Activated CD4-positive, alpha-beta T cell treated with anti-CD3 and anti-CD28 coated beads, Interleukin-2, amount 50 U/mL, for 1 hour (primary cell): ENCODE measurements at regions not wholly inside any gene's neighbourhood (a gene's known extent, or its start where the extent isn't known, plus 50 kb on each side); places are given as distances from the start of the nearest gene placed in this dataset.

ENCODE experiments used
- DNase-seq: peaks from one replicate; pipeline ENCODE4 v3.0.0-alpha.2; 2020

- no peak for DNase-seq
Observed at GRCh38 chr2:219692521-219692920, 65.1 kb downstream of the SLC4A3 start.

GRCh38 chr2:219695145-219695709 lies 67.8 kb downstream of the SLC4A3 start:
- DNase-seq: no peak

DNA sequence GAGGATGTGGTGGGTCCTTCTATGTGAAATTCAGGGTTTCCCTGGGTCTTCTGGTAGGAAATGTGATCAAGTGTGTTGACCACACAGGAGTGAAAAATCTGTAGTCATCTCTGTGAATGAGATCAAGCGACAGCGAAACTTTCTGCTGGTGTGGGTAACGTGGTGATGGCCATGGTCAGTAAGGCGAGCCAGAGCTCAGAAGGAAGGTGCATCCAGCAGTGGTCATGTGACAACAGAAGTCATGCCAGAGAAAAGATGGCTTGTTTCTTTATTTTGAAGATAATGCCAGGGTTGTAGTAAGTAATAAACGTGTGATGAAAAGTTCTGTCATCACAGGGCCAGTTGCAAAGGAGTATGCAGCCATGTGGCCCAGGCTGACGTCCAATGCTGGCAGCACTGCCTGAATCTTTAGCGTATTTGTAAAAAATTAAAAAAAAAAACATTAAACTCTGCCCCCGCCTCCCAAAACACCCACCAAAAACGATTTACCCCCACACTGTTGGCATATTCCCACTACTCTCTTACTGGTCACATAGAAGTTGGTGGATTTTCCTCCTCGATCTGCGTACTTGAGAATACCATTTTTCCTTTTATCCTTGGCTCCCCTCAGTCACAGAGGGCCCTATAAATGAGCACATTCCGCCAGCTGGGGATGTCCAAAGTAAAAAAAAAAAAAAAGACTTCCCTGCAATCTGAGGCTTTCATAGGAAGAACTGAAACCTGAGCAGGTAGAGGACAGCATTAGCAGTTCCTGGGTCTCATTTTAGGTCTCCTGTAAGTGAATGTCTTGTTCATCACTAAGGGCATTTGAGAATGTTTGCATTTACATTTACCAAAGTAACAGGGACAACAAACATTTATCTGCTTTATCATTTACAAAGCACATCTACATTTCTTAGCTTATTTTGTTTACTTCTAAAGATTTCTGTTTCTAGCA lies 70.6 kb downstream of the SLC4A3 start:
- DNase-seq: no peak

DNA sequence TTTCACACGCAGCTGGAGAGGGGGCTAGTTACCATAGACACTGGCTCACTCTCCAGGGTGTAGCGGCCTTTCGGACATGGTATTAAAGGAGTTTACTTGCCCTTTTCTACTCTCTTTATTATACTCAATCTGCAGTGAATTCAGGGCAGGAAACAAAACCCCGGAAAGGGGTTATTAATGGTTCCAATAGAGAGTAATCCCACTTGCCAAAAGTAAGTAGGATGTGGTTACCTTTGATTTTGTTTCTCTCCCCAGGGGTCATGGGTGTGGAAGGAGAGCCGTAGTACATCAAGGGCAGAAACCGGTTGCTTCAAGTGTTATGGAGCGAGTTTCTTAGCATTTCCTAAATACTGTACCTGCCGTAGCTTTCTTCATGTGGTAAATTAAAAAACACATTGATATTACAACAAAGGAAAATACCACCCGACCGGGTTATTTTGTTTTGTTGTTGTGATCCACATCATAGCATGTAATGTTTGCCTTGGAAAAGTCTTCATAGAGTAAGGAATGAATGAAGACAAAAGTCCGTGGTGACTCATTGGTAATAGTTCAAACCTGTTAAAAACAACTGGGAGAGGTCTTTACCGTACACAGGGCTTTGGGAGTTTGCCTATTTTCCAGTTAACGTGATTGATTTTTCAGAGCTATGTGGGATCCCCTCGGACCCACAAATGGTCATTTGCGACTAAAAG lies 71.5 kb downstream of the SLC4A3 start:
- DNase-seq: no peak

DNA sequence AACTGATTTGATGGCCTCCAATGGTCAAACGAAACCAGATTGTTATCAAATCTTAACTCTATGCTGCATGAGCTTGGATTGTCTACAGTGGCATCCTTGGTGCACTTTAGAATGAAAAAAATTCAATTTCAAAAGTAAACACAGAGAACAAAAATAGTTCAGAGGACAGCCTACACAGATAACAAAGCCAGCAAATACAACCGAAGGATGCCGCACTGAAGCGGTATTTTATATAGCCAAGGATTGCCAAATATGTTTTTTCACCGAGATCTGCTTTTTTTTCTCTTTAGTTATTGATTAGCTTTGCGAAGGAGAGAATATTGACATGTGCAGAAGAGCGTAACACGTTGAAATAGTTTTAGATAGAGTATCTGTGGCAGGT lies 72.0 kb downstream of the SLC4A3 start:
- no peak for DNase-seq

DNA sequence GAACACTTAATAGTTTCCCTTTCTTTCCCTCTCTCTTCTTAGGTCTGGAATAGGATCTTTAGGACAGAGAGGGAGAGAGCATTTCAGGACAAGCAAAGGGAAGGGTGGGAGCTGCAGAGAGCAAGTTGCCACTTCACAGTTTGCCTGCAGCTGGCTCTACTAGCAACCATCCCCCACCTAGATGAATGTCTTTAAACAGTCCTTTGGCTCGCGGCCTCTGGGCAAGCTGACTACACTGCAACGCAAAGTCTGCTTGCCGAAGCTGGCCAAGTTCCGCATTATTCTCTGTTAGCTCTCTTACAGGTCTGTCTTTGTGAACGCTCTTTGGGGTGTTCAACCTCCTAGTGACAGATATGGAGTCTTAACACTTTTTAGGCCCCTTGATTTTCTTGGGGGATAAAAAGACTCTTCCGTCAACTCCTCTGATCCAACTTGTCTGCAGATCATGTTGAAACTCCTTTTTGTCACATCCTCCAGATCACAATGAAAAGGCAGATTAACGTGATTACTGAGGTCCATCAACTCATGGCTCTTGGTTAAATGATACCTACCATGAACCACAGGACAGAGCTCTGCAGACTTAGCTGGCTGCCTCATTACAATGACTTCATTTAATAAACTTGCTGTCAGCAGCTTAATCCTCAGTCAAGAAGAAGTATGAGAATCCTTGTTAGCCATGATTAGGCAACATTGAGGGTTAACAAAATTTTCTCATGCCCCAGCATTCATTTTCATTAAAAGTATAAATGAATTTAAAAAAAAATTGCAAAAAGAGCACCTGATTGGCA lies 74.6 kb downstream of the SLC4A3 start:
- DNase-seq: no peak

DNA sequence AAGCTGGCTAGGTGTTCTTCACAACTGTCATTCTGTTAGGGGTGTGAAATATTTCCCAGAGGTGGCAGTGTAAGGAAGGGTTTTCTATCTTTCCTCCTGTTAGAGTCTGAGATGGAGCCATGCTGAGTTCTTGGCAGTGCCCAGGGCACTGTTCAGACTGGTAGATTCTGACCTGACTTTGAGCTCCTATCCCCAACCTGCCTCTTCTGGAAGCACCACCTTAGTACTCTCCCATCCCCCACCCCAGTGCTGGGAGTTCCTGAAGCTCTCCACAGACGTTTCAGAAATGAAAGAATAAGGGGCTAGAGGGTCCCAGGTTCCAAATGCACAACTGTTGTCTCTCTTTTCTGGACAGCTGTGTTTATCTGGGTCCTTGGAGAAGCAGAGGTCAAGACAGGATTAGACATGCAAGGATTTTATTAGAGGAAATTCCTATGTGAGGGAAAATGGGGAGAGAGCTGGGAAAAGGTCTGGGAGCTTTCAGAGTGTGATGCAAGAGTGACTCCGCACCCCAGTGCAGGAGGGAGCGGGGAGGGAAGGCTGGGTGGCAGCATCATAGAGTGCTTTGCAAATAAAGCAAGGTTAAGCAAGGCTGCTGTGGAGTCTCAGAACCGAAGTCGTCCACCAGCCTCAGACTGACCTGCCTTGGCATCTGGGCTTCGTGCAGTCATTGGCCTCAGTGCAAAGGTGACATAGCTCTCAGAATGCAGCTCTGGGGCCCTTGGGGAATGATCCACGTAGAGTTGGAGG lies 75.5 kb downstream of the SLC4A3 start:
- DNase-seq: no peak

DNA sequence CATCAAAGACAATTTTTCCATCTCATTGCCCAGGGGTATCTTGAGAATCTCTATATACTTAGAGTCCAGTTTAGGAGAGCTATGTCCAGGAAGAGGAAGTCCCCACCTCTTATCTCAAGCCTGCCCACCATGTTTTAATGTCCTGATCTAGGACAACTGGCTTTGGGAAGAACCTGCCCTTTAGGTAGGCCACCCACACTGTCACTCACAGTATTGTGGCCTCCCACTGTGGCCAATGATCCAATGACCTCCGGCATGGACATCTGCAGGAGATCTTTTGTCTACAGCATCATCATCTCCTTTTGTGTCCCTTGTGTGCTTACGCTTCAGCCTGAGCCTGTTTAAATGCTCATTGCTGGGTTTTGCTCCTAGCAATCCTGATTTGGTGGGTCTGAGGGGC lies 77.4 kb downstream of the SLC4A3 start:
- no peak for DNase-seq

- DNase-seq: no peak
Observed at GRCh38 chr2:219706823-219707281, 79.4 kb downstream of the SLC4A3 start.

- no peak for DNase-seq
Observed at GRCh38 chr2:219707496-219708285, 80.3 kb downstream of the SLC4A3 start.

DNA sequence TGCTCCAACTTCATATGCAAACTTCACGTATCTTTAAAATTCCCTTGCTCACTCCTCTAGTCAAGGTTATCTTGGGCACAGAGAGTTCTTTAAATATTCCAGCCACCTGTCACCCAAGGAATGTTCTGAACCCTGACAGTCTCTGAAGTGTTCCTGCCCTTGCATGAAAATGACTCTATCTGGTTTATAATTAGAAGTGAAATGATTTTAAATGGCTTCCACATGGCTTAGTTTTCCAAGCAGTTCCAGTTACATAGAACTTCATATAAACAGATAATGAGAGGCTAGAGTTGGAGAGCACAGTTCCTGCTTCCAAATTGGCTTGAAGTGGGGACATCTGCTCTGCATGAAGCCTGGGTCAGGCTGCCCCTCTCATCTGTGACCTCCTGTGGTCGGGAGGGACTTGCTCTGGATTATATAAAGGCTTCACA lies 81.9 kb downstream of the SLC4A3 start:
- no peak for DNase-seq

DNA sequence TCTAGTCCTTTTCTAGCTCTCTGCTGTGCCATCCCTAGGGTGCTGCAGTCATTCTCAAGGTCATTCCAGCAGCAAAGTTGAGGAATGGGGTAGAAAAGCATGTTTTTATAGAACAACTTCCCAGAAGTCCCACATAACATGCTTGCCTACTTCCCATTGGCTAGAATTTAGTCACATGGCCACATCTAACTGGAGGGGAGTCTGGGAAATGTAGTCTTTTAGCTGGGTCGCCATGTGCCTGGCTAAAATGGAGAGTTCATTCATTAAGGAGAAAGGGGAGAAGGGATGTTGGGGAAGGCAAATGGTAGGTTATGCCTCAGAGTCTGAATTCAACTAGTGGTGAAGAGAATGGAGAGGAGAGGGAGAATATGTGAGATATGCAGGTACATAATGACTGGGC lies 85.7 kb downstream of the SLC4A3 start:
- no peak for DNase-seq

- DNase-seq: no peak
Observed at GRCh38 chr2:219714681-219715400, 87.4 kb downstream of the SLC4A3 start.

GRCh38 chr2:219718066-219718465 lies 90.6 kb downstream of the SLC4A3 start:
- no peak for DNase-seq

- DNase-seq: no peak
Observed at GRCh38 chr2:219719521-219719920, 92.1 kb downstream of the SLC4A3 start.

DNA sequence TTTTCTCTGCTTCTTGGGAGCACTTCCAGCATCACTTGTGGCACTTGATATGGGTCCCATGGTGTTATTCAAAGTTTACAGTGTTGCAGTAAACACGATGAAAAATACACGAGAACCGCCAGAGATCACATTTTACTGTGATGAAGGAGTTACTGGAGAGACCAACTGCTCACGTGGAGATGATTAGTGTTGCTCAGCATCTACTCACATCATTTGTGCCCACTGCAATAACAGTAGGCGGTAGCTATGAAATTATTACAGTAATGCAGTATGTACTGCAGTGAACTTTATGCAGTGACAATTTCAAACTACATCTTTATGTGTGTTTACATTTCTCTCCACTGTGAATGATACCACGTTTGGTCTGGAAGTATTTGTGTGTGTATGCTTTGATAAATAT lies 93.5 kb downstream of the SLC4A3 start:
- DNase-seq: no peak

DNA sequence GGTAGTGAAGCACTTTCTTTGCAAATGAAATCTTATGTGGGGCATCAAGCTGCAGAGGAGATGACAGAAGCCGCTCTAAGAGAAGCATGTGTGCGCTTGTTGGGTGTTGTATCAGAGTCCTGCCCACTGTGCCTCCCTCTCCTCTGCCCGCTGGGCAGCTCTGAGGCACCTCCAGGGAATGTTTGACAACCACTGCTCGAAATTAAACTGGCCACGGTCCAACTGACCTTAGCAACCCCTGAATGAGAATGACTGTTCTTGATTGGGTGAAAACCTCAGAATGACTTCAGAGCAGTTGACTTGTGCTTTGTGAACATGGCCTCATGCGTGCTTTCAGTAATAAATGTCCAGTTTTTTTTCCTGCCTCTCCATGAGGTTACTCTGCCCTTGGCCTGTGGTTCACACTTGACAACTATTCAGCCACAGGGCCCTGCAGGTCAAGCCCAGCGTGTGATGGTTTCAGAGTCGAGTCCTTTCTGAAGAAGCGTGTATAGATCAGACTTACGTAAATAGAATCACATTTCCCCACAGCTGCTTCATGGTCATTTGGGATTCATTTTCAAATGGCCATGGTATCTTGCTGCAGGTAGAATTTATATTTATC lies 94.9 kb downstream of the SLC4A3 start:
- DNase-seq: no peak

GRCh38 chr2:219723311-219723710 lies 95.9 kb downstream of the SLC4A3 start:
- DNase-seq: no peak

DNA sequence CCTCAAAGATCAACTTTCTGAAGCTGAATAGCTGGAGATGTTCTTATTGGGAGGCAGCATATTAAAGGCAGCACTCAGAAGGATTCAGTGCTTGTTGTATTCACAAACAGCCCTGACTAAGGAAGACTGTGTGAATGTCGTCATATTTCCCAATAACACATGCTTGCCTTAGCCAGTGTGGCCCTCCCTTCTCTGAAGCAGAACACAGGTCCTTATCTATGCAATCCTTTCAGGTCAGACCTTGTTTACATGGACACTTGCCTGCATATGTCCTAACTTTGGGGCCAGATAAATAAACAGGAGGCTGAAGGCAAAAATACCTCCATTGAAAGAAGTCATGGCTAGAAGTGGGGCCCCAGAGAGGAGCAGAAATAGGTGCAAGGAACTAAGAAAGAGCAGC lies 97.2 kb downstream of the SLC4A3 start:
- DNase-seq: no peak

- DNase-seq: no peak
Observed at GRCh38 chr2:219726916-219727315, 99.5 kb downstream of the SLC4A3 start.
